ENCODE measurements at regions not wholly inside any gene's neighbourhood (a gene's known extent, or its start where the extent isn't known, plus 50 kb on each side); places are given as distances from the start of the nearest gene placed in this dataset.

DNA sequence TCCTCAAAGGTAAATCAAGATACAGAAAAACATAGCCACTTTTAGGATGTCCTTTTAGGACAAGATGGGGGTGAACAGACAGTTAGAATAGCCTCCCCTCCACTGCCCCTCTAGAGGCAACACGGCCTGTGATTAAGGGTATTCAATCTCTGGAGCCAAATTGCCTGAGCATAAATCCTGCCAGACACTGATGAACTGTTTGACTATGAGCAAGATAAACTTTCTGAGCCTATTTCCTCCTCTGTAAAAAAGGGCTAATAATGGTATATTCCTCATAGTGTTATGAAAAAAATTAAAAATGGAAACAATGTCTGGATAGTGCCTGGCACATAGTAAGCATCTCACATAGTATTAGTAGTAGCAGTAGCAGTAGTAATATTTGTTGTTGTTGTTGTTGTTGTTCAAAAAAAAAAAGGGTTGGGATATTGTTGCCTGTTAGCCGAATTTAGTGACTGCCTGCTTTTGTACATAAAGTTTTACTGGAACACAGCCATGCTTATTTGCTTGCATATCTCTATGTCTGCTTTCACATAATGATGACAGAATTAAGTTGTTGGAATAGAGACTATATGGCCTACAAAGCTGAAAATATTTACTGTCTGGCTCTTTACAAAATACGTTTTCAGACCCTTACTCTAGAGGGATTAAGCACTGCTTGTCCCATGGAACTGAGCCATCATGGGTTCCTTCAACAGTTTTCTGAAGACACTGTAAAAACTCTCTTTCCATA, 536.3 kb downstream of the TLE4 start:
- no peak for ATAC-seq
- DNase-seq: no peak
- H3K9me3 ChIP-seq (ENCODE audit: control insufficient read depth, low read length): no peaks in the 10 kb centered on the region
- no peaks in the 10 kb centered on the region for H3K4me1 ChIP-seq (ENCODE audit: control insufficient read depth, insufficient read depth, low read length)
- H3K4me3 ChIP-seq (ENCODE audit: low read length): no peak overlapping the region
- intact Hi-C loops (cut with DNase I): no loop called here
- H3K27me3 ChIP-seq (ENCODE audit: control insufficient read depth, insufficient read depth): no peaks in the 10 kb centered on the region
- no peak overlapping the region for H3K27ac ChIP-seq (ENCODE audit: low read length)
- WGBS: 36% methylated on average over 3 of the region's 3 CpGs

DNA sequence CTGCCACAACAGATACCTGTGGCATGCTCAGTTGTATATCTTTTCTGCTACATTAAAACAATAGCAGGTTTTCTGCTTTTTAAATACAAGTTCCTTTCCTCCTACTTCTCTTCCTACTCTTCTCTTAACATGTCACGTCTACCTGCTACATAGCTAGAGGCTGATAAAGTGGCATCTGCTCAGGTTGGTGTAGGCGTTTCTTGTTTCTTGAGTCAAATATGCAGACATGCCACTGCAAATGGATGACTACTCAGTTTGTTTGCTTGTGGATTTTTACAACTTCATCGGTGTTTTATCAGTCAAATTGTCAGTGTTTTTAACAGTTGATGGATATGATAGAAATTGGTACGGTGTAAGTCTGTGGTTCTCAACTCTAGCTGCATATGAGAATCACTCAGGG, 525.7 kb downstream of the TLE4 start:
- Histone ChIP-seq H3K9me3 (ENCODE audit: control insufficient read depth, low read length) (no peaks in the 10 kb centered on the region), H3K4me1 (ENCODE audit: control insufficient read depth, insufficient read depth, low read length) (no peaks in the 10 kb centered on the region), H3K27ac (ENCODE audit: low read length) (no peak overlapping the region), H3K27me3 (ENCODE audit: control insufficient read depth, insufficient read depth) (no peaks in the 10 kb centered on the region), H3K4me3 (ENCODE audit: low read length) (no peak overlapping the region)
- intact Hi-C loops (cut with DNase I): no loop called here
- DNase-seq: no peak
- ATAC-seq: no peak
- WGBS: 84% methylated on average over 4 of the region's 4 CpGs

GRCh38 chr9:80094176-80094771, 522.5 kb downstream of the TLE4 start:
- Histone ChIP-seq H3K4me1 (ENCODE audit: control insufficient read depth, insufficient read depth, low read length) (no peaks in the 10 kb centered on the region), H3K27ac (ENCODE audit: low read length) (no peak overlapping the region), H3K4me3 (ENCODE audit: low read length) (no peak overlapping the region), H3K9me3 (ENCODE audit: control insufficient read depth, low read length) (no peaks in the 10 kb centered on the region), H3K27me3 (ENCODE audit: control insufficient read depth, insufficient read depth) (no peaks in the 10 kb centered on the region)
- intact Hi-C loops (cut with DNase I): no loop called here
- WGBS: 93% methylated on average over 1 of the region's 1 CpG
- DNase-seq (no peak), ATAC-seq (no peak)

- ATAC-seq (no peak), DNase-seq (no peak)
- H3K9me3 ChIP-seq (ENCODE audit: control insufficient read depth, low read length): no peaks in the 10 kb centered on the region
- no peaks in the 10 kb centered on the region for H3K4me1 ChIP-seq (ENCODE audit: control insufficient read depth, insufficient read depth, low read length)
- H3K4me3 ChIP-seq (ENCODE audit: low read length): no peak overlapping the region
- H3K27me3 ChIP-seq (ENCODE audit: control insufficient read depth, insufficient read depth): no peaks in the 10 kb centered on the region
- 34% methylated on average over 1 of the region's 1 CpG for WGBS
- intact Hi-C loops (cut with DNase I): no loop called here
- H3K27ac ChIP-seq (ENCODE audit: low read length): no peak overlapping the region
Measured at GRCh38 chr9:80093695-80094094, 521.9 kb downstream of the TLE4 start.

GRCh38 chr9:80091526-80091925, 519.8 kb downstream of the TLE4 start:
- Histone ChIP-seq H3K4me1 (ENCODE audit: control insufficient read depth, insufficient read depth, low read length) (no peaks in the 10 kb centered on the region), H3K9me3 (ENCODE audit: control insufficient read depth, low read length) (no peaks in the 10 kb centered on the region), H3K27me3 (ENCODE audit: control insufficient read depth, insufficient read depth) (no peaks in the 10 kb centered on the region), H3K27ac (ENCODE audit: low read length) (no peak overlapping the region), H3K4me3 (ENCODE audit: low read length) (no peak overlapping the region)
- intact Hi-C loops (cut with DNase I): no loop called here
- no peak for DNase-seq
- ATAC-seq: no peak
- 66% methylated on average over 4 of the region's 4 CpGs for WGBS

- intact Hi-C loops (cut with DNase I): no loop called here
- WGBS: 52% methylated on average over 8 of the region's 8 CpGs
- no peaks in the 10 kb centered on the region for H3K4me1 ChIP-seq (ENCODE audit: control insufficient read depth, insufficient read depth, low read length)
- no peaks in the 10 kb centered on the region for H3K9me3 ChIP-seq (ENCODE audit: control insufficient read depth, low read length)
- H3K4me3 ChIP-seq (ENCODE audit: low read length): no peak overlapping the region
- H3K27me3 ChIP-seq (ENCODE audit: control insufficient read depth, insufficient read depth): no peaks in the 10 kb centered on the region
- H3K27ac ChIP-seq (ENCODE audit: low read length): no peak overlapping the region
- ATAC-seq (no peak), DNase-seq (no peak)
Measured at GRCh38 chr9:80090317-80090716, 518.6 kb downstream of the TLE4 start.

DNA sequence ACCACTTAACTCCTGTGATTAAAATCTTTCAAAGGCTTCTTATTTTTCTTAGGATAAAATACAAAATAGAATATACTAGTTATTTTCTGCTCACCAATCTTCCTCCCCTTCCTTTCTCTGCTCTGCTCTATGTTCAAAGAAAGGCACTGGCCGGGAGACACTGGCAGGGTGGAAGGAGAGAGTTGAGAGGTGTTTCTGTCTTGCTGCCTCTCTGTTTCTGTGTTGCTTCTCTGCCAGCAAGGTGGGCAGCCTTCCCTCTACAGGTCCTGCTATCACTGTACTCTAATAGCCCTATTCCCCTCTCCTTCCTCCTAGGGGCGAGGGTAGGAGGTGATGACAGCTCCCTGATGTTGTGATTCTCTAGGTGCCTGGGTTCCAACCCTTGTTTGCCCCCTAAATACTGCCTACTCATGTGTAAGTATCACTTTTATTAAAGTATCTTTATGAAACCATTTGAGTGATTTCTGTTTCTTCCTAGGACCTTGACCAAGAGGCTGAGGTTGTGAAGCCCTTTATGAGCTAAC, 515.1 kb downstream of the TLE4 start:
- Histone ChIP-seq H3K27me3 (ENCODE audit: control insufficient read depth, insufficient read depth) (no peaks in the 10 kb centered on the region), H3K4me3 (ENCODE audit: low read length) (no peak overlapping the region), H3K9me3 (ENCODE audit: control insufficient read depth, low read length) (no peaks in the 10 kb centered on the region), H3K27ac (ENCODE audit: low read length) (no peak overlapping the region), H3K4me1 (ENCODE audit: control insufficient read depth, insufficient read depth, low read length) (no peaks in the 10 kb centered on the region)
- intact Hi-C loops (cut with DNase I): no loop called here
- WGBS: 66% methylated on average over 2 of the region's 2 CpGs
- no peak for ATAC-seq
- DNase-seq: no peak

GRCh38 chr9:80086386-80086785, 514.6 kb downstream of the TLE4 start:
- no peak for ATAC-seq
- DNase-seq: no peak
- no peaks in the 10 kb centered on the region for H3K4me1 ChIP-seq (ENCODE audit: control insufficient read depth, insufficient read depth, low read length)
- H3K9me3 ChIP-seq (ENCODE audit: control insufficient read depth, low read length): no peaks in the 10 kb centered on the region
- intact Hi-C loops (cut with DNase I): no loop called here
- H3K27ac ChIP-seq (ENCODE audit: low read length): no peak overlapping the region
- WGBS: 68% methylated on average over 4 of the region's 4 CpGs
- no peak overlapping the region for H3K4me3 ChIP-seq (ENCODE audit: low read length)
- no peaks in the 10 kb centered on the region for H3K27me3 ChIP-seq (ENCODE audit: control insufficient read depth, insufficient read depth)

GRCh38 chr9:80085668-80086067, 513.9 kb downstream of the TLE4 start:
- WGBS: 77% methylated on average over 1 of the region's 1 CpG

GRCh38 chr9:80082213-80082612, 510.4 kb downstream of the TLE4 start:
- DNase-seq: no peak
- no peak overlapping the region for H3K4me3 ChIP-seq (ENCODE audit: low read length)
- no peaks in the 10 kb centered on the region for H3K4me1 ChIP-seq (ENCODE audit: control insufficient read depth, insufficient read depth, low read length)
- no peaks in the 10 kb centered on the region for H3K27me3 ChIP-seq (ENCODE audit: control insufficient read depth, insufficient read depth)
- no peak overlapping the region for H3K27ac ChIP-seq (ENCODE audit: low read length)
- no peaks in the 10 kb centered on the region for H3K9me3 ChIP-seq (ENCODE audit: control insufficient read depth, low read length)
- intact Hi-C loops (cut with DNase I): no loop called here
- ATAC-seq: no peak
- 81% methylated on average over 2 of the region's 2 CpGs for WGBS

More at GRCh38 chr9:80085668-80086067, 513.9 kb downstream of the TLE4 start:
- no peaks in the 10 kb centered on the region for H3K4me1 ChIP-seq (ENCODE audit: control insufficient read depth, insufficient read depth, low read length)
- intact Hi-C loops (cut with DNase I): no loop called here
- ATAC-seq (no peak), DNase-seq (no peak)
- H3K4me3 ChIP-seq (ENCODE audit: low read length): no peak overlapping the region
- H3K27ac ChIP-seq (ENCODE audit: low read length): no peak overlapping the region
- H3K9me3 ChIP-seq (ENCODE audit: control insufficient read depth, low read length): no peaks in the 10 kb centered on the region
- no peaks in the 10 kb centered on the region for H3K27me3 ChIP-seq (ENCODE audit: control insufficient read depth, insufficient read depth)

DNA sequence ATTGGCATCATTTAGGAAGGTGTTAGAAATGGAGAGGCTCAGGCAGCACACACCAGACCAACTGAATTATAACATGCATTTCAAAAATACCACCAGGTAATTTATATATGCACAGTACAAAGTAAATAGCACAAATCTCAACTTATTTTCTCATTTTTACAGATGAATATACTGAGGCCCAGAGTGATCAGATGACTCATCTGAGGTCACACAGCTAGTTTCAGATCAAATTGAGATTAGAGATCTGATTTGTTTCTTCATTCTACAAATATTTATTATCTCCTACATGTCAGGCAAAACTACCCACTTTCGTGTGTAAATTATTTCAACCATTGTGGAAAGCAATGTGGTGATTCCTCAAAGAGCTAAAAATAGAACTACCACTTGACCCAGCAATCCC, 507.1 kb downstream of the TLE4 start:
- WGBS: 65% methylated on average over 1 of the region's 1 CpG
- no peak overlapping the region for H3K27ac ChIP-seq (ENCODE audit: low read length)
- no peaks in the 10 kb centered on the region for H3K27me3 ChIP-seq (ENCODE audit: control insufficient read depth, insufficient read depth)
- H3K9me3 ChIP-seq (ENCODE audit: control insufficient read depth, low read length): no peaks in the 10 kb centered on the region
- no peak for ATAC-seq
- H3K4me1 ChIP-seq (ENCODE audit: control insufficient read depth, insufficient read depth, low read length): peaks cover 3% of the 10 kb centered on the region
- intact Hi-C loops (cut with DNase I): no loop called here
- DNase-seq: no peak
- no peak overlapping the region for H3K4me3 ChIP-seq (ENCODE audit: low read length)

All from right cardiac atrium (tissue), 5 donors.